NCI-H2171 treated with DMSO at 0.1 percent for 48 hours (cell line): ENCODE measurements at regions not wholly inside any gene's neighbourhood (a gene's known extent, or its start where the extent isn't known, plus 50 kb on each side); places are given as distances from the start of the nearest gene placed in this dataset.

Source experiments
- DNase-seq: peaks from one replicate; lab custom pipeline; 2025; lab: John Stamatoyannopoulos, UW

- DNase-seq, result no peak
Observed at GRCh38 chr16:74094962-74095361, 201.7 kb upstream of the PSMD7 start.

GRCh38 chr16:74094514-74094913 is 202.1 kb upstream of the PSMD7 start:
- no peak for DNase-seq

DNA sequence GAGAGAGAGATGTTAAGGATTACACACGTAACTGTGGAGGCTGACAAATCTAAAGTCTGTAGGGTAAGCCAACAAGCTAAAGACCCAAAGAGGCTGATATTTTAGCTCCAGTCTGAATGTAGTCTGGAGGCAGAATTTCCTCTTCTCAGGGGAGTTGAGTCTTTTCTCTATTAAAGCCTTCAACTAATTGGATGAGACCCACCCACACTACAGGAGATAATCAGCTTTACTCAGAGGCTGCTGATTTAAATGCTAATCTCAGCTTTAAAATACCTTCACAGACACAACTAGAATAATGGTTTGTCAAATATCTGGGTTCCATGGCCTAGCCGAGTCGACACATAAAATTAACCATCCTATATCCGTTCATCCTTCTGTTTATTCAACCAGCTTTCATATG is 204.3 kb upstream of the PSMD7 start:
- DNase-seq, result no peak

DNA sequence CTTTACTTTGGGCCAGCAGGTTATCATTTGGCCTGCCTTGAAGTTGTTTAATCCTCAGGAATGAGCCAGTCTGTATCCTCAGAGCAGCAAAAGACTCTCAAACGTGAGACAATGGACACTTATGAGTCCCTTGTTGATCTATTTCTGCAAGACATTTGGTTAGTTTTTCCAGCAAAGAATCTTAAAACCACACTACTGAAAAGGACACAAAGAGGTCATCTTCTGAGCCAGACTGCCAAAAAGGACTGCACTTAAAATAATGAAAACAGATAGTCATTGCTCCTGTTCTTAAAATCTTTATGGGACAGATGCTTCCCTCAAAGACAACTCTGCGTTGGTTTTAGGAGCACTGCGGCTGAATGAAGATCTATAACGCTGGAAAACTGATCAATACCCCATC is 205.7 kb upstream of the PSMD7 start:
- no peak for DNase-seq

GRCh38 chr16:74083541-74083940 is 213.1 kb upstream of the PSMD7 start:
- DNase-seq, result no peak

DNA sequence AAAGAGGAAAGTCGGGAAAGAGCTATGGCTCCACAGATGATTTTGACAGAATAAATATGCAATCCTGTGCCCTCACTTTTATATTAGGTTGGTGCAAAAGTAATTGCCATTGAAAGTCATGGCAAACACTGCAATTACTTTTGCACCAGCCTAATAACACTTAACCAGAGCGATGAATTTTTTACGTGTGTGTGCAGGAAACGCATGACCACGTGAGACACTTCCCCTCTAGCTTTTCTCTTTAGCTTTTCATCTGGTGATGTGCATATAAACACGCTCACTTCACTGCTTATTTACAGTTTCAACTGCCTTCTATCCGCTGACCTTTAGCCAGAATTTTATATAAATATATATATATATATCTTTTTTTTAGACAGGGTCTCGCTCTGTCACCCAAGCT is 216.3 kb upstream of the PSMD7 start:
- no peak for DNase-seq

DNA sequence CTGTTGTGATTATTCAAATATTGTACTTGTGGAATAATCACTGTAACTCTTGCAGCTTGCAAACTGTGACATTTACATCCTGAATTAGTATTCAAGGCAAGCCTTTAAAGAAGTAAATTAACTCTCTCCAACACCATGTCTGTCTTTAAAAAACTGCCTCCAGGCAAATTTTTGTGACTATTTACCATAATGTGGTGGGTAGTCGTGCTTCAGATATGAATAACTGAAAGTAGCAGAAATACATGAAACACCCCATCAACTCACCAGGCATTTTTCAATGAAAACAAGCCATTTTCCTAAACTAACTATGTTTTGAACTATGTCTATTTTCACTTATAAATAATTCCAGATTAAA is 217.4 kb upstream of the PSMD7 start:
- no peak for DNase-seq

DNA sequence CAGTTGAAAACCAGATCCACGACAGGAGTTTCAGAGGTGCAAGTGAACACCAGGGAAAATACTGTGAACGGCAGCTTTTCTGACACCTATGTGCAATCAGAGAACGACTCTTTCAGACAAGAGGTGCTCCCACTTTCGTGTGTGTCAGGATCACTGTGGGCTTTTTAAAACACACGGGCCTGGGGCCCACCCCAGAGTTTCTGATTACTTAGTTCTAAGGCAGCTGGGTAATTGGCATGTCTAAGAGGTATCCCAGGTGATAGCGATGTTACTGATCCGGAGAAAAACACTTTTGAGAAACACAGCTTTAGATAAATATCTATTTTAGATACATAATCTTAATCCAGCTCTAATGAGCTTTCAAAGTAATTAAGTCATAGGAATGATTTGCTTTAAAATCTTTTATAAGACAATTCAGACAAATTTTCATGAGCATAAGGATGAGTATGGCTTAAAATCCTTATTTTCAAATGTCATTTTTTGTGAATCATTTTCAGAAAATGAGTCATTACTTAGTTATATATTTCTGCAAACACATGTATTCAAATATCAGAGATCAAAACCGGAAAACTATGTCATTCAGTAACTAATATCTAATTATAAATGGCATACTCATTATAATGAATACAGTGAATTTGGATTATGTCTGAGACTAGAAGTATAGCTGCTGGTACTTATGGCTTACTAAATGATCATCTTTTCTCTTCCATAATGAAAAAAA is 217.9 kb upstream of the PSMD7 start:
- DNase-seq, result no peak

DNA sequence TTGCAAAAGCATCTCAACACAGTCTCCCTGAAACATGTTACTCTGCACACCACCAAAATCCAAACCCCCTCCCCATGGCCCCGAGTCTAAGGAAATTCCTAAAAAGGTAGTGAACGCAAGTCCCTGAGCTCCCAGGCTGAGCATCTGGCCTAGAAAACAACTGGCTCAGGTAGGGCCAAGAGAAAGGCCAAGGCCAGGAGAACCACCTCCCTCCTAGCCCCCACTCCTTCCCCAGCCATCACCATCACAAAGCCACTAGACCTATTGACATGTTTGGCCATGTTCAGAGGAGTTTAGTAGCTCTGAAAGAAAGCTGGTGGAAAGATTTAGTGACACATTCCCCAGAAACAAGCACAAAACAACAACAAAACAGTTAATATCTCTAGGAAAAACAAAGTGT is 220.0 kb upstream of the PSMD7 start:
- DNase-seq, result no peak

- DNase-seq, result no peak
Observed at GRCh38 chr16:74075393-74075792, 221.2 kb upstream of the PSMD7 start.

GRCh38 chr16:74073456-74073855 is 223.2 kb upstream of the PSMD7 start:
- DNase-seq, result no peak

GRCh38 chr16:74071996-74072535 is 224.5 kb upstream of the PSMD7 start:
- DNase-seq, result no peak

GRCh38 chr16:74070237-74070636 is 226.4 kb upstream of the PSMD7 start:
- DNase-seq, result no peak

DNA sequence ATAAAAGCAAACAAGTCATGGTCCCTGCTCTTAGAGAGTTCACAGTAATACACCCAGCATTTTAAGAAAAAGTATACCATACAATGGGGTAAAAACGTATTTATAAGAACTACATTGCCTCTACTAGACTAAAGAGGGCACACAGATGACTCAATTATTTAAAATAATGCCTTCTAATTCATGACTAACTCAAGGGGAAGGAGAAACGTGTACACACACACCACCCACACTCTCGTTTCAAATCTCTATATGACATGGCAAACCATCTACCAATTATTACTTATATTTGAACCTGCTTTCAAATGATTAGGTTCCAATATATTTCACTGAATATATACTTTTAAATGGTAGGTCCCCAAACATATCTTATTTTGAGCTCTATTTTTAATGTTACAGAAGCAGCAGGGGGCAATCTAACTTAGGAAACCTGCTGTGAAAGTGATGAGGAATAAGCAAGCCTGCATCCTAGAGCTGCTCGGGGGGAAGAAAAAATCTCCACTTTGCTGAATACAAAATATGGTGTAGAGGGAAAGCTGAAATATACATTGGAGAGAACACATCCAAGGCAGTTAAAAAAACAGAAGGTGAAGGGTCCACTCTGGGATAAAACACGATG is 232.4 kb upstream of the PSMD7 start:
- no peak for DNase-seq

DNA sequence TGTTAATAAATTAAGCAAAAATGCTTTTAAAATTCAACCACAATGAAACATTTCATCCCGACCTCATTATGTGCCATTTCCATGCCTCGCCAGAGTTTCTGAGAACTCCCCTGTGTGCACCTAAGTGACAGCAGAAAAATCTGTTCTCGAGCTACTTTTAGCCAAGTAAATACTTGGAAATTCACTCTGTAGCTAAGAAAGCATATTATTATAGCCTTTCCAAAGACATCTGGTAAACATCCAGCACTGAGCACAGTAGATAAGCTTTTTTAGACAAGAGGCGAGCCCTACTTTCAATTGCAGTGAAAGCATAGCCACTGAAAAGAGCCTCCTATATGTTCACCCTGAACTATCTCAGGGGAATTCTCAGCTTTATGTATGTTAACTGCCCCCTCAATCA is 242.8 kb upstream of the PSMD7 start:
- DNase-seq, result no peak

DNA sequence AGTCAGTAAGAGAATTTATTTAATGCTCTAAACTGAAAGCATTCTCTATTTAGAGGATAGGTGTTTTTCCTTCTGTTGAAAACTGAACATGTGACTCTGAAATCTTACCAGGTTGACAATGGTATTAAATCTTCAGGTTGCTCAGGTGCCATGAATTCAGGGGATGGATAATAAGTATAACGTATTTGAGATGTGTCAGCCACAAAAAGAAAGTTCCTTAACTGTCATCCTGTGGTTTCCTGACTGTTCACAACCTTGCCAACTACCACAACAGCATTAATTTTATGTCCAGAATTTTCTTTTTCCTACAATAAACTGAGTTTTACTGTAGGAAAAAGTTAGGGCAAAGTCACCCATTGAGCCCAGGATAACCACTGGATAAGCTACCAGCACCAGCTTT is 243.3 kb upstream of the PSMD7 start:
- DNase-seq, result no peak

- DNase-seq, result no peak
Observed at GRCh38 chr16:74052016-74052415, 244.6 kb upstream of the PSMD7 start.

DNA sequence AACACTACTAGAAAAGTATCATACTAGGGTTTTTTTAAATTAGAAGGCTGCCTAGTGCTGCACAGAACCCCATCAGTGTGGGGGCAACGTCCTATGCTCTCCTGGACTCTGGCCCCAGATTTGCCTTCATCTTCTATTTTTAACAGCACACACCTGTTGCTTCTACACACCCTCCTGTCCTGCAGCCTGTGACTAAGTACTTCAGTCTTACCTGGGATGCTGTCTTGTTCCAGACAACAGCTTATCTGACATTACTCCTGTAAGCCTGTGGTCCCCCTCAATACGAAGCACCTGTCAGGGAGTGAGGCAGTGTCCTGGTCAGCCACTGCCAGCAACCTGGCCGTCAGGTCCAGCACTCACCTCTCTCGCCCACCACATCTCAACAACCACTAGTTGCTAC is 247.6 kb upstream of the PSMD7 start:
- DNase-seq, result no peak

- DNase-seq, result no peak
Observed at GRCh38 chr16:74046524-74046923, 250.1 kb upstream of the PSMD7 start.

- no peak for DNase-seq
Observed at GRCh38 chr16:74045513-74045912, 251.1 kb upstream of the PSMD7 start.

DNA sequence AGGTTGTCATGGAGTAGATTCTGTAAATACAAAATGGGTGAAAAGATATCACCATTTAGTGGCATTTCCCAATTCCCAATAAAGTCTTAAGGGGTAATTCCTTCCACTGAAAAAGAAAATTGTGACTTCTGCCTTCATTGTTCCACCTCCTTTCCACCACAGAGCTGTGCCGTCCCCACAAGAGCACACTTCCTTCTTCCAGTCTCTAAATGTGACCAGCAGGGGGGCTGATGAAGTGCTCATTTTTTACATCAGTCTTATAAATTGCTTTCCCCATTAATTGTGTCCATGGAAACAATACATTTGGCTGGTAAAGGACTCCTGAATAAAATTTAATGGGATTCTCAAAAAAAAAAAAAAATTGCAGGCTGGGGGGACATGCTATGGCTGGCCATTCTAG is 260.8 kb upstream of the PSMD7 start:
- no peak for DNase-seq

DNA sequence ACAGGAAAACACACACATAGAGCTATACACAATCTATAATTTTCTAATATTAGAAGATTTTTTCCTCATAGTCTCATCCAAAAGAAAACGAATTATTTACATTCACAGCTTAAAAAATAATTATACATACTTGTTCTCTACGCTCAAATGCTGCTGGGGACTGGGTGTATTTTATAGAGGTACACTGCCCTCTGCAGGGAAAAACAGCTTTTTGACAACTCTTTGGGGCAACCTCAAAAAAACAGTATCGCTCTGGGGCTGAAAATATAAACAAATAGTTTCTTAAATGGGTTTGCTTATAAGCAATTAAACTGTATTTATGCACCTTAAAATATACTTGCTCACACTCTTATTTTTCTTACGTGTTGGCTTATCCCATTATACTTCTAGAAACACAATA is 261.8 kb upstream of the PSMD7 start:
- peak; percentile 20 for DNase-seq

- no peak for DNase-seq
Observed at GRCh38 chr16:74034200-74034599, 262.4 kb upstream of the PSMD7 start.

GRCh38 chr16:74033441-74033995 is 263.1 kb upstream of the PSMD7 start:
- no peak for DNase-seq
